Keratinocyte (primary cell): ENCODE measurements at regions not wholly inside any gene's neighbourhood (a gene's known extent, or its start where the extent isn't known, plus 50 kb on each side); places are given as distances from the start of the nearest gene placed in this dataset.

Experiments
- DNase-seq: peaks from one replicate; pipeline ENCODE4 v3.0.0-alpha.2; 2011; ENCODE audit warnings: low read depth, missing footprints, low spot score
- FAIRE-seq: peaks from 2 replicates; lab custom pipeline; 2011; peaks lifted over from hg19 to GRCh38; lab: Jason Lieb, UNC
- H2AFZ ChIP-seq: 2 replicates; pipeline ENCODE4 v1.6.0; 2012; ENCODE audit warnings: low read length, control low read depth, inconsistent platforms; ENCODE audit not compliant: control insufficient read depth
- H3K27ac ChIP-seq: 2 replicates; pipeline ENCODE4 v1.5.1; 2011; ENCODE audit warnings: low read length; ENCODE audit not compliant: control insufficient read depth, insufficient read depth
- H3K27me3 ChIP-seq: 3 replicates; pipeline ENCODE4 v1.6.0; 2011; ENCODE audit warnings: low read length; ENCODE audit not compliant: control insufficient read depth, insufficient read depth; ENCODE audit errors: extremely low read depth
- H3K36me3 ChIP-seq, 2 experiments: 2 replicates in 1 of 2; 3 replicates in 1 of 2; pipeline ENCODE4 v1.5.1; 2011; ENCODE audit warnings: low read length in 2 of 2, mild to moderate bottlenecking in 1 of 2; ENCODE audit not compliant: control insufficient read depth in 2 of 2, insufficient read depth in 2 of 2; ENCODE audit errors: extremely low read depth in 1 of 2
- H3K4me1 ChIP-seq: 3 replicates; pipeline ENCODE4 v1.5.1; 2011; ENCODE audit warnings: low read length; ENCODE audit not compliant: control insufficient read depth, insufficient read depth; ENCODE audit errors: extremely low read depth
- H3K4me2 ChIP-seq: 3 replicates; pipeline ENCODE4 v1.6.0; 2011; ENCODE audit warnings: low read depth, low read length; ENCODE audit not compliant: control insufficient read depth, insufficient read depth; ENCODE audit errors: extremely low read depth
- H3K4me3 ChIP-seq, 3 experiments: fragments of 200-600 bp in 1 of 3; sonication (generic) in 1 of 3; 2 replicates in 2 of 3; 3 replicates in 1 of 3; pipeline ENCODE4 v1.5.1; 2011 to 2016; ENCODE audit warnings: low read length in 3 of 3, mild to moderate bottlenecking in 3 of 3, control low read depth in 2 of 3, inconsistent platforms in 1 of 3, low read depth in 1 of 3, mixed read lengths in 1 of 3, mixed run types in 1 of 3, moderate library complexity in 1 of 3; ENCODE audit not compliant: control insufficient read depth in 2 of 3, insufficient read depth in 2 of 3; ENCODE audit errors: extremely low read depth in 1 of 3
- H3K79me2 ChIP-seq: 2 replicates; pipeline ENCODE4 v1.6.0; 2012; ENCODE audit warnings: low read length; ENCODE audit not compliant: control insufficient read depth, insufficient read depth
- H3K9ac ChIP-seq: 3 replicates; pipeline ENCODE4 v1.6.0; 2011; ENCODE audit warnings: low read length; ENCODE audit not compliant: control insufficient read depth, insufficient read depth; ENCODE audit errors: extremely low read depth
- H3K9me1 ChIP-seq: 3 replicates; pipeline ENCODE4 v1.6.0; 2011; ENCODE audit warnings: low read length; ENCODE audit not compliant: control insufficient read depth, insufficient read depth; ENCODE audit errors: extremely low read depth
- H3K9me3 ChIP-seq: 2 replicates; pipeline ENCODE4 v1.5.1; 2012; ENCODE audit warnings: low read depth, low read length; ENCODE audit not compliant: control insufficient read depth
- H4K20me1 ChIP-seq: 3 replicates; pipeline ENCODE4 v1.6.0; 2011; ENCODE audit warnings: low read length; ENCODE audit not compliant: control insufficient read depth, insufficient read depth; ENCODE audit errors: extremely low read depth
- EZH2 ChIP-seq: IDR thresholded peaks from one replicate; pipeline ENCODE4 v1.6.1; 2012; ENCODE audit warnings: inconsistent platforms, mild to moderate bottlenecking, low read length, moderate library complexity
- dilution Hi-C: fragments of 300-500 bp; cut with MboI; formaldehyde crosslinking; loops from one replicate; pipeline ENCODE4 v1.7.0; 2020; ENCODE audit warnings: low sequenced_read_pairs; ENCODE audit not compliant: extremely low pct_ligation_motif_present
- TF ChIP-seq, protein P1 (sequence below), 3 experiments: IDR thresholded peaks in 1 of 3; conservative IDR thresholded peaks in 1 of 3; optimal IDR thresholded peaks in 1 of 3; 2 replicates in 2 of 3; 3 replicates in 1 of 3; pipeline versions ENCODE3 to v1.5.1; 2011; ENCODE audit warnings: low read length in 3 of 3, mild to moderate bottlenecking in 3 of 3, moderate library complexity in 2 of 3, control low read depth in 1 of 3, inconsistent platforms in 1 of 3; ENCODE audit not compliant: insufficient read depth in 2 of 3; ENCODE audit errors: extremely low read depth in 1 of 3

DNA sequence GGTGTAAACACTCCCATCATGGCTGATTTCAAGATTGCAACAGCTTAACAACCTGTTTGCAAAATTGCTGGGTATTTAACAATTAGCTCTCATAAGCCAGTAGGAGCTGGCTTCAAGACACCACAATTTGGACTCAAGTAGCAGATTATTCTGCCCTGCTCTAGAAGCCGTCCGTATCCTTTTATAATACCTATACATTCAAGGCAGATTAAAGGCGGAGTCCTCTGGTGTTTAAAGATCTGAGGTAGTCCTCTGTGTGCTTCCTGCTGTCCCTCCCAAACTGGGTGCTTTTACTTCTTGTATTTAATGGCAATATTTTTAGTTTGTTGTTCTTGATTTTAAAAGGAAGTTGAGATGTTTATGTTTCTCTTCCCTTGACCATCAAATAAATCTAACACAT, 62.2 kb upstream of the SOX4 start:
- no peak overlapping the region for H3K4me2 ChIP-seq
- H3K9ac ChIP-seq, result no peak overlapping the region
- H3K9me1 ChIP-seq, result no peaks in the 10 kb centered on the region
- no peaks in the 10 kb centered on the region for H3K79me2 ChIP-seq
- no peaks in the 10 kb centered on the region for H3K9me3 ChIP-seq
- DNase-seq (no peak), FAIRE-seq (no peak)
- no peak overlapping the region for H3K27ac ChIP-seq
- no peaks in the 10 kb centered on the region for H3K4me1 ChIP-seq
- no peaks in the 10 kb centered on the region for H3K27me3 ChIP-seq
- no peaks in the 10 kb centered on the region for H3K36me3 ChIP-seq
- no peak overlapping the region for H2AFZ ChIP-seq
- H4K20me1 ChIP-seq, result no peaks in the 10 kb centered on the region
- no peak overlapping the region for H3K4me3 ChIP-seq
- dilution Hi-C loops, result no loop called here
- no peak for TF ChIP-seq EZH2
- TF ChIP-seq, protein P1, sequence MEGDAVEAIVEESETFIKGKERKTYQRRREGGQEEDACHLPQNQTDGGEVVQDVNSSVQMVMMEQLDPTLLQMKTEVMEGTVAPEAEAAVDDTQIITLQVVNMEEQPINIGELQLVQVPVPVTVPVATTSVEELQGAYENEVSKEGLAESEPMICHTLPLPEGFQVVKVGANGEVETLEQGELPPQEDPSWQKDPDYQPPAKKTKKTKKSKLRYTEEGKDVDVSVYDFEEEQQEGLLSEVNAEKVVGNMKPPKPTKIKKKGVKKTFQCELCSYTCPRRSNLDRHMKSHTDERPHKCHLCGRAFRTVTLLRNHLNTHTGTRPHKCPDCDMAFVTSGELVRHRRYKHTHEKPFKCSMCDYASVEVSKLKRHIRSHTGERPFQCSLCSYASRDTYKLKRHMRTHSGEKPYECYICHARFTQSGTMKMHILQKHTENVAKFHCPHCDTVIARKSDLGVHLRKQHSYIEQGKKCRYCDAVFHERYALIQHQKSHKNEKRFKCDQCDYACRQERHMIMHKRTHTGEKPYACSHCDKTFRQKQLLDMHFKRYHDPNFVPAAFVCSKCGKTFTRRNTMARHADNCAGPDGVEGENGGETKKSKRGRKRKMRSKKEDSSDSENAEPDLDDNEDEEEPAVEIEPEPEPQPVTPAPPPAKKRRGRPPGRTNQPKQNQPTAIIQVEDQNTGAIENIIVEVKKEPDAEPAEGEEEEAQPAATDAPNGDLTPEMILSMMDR (optimal IDR thresholded peaks at IDR 0.05 in 1 of 3, IDR thresholded peaks at IDR 0.05 in 1 of 3, conservative IDR thresholded peaks at IDR 0.05 in 1 of 3; ENCODE audit: extremely low read depth in 1 of 3, insufficient read depth in 2 of 3, low read length in 3 of 3), result no peak

DNA sequence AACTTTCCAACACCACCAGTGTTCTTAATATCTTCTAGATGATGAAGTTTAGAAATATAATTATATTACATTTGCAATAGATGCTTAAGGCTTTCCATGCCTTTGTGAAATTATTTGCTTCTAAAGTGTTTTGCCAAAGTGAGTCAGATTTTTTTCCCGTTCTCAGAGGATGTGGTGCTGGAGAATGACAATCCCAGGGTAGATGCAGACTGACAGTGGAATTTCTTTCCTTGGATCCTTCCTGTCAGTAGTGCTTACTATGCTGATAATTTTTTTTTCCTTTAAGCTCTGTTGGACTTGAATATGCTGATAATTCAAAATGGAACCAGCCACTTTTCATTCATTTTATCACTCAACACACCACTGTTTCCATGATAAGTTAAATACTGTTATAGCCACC, 59.9 kb upstream of the SOX4 start:
- Histone ChIP-seq H3K4me2 (no peak overlapping the region), H2AFZ (no peak overlapping the region), H3K27me3 (no peaks in the 10 kb centered on the region), H3K4me1 (no peaks in the 10 kb centered on the region), H4K20me1 (no peaks in the 10 kb centered on the region), H3K27ac (no peak overlapping the region), H3K9me1 (no peaks in the 10 kb centered on the region), H3K36me3 (no peaks in the 10 kb centered on the region), H3K4me3 (no peak overlapping the region), H3K79me2 (no peaks in the 10 kb centered on the region), H3K9me3 (no peaks in the 10 kb centered on the region), H3K9ac (no peak overlapping the region)
- TF ChIP-seq, protein P1 (optimal IDR thresholded peaks at IDR 0.05 in 1 of 3, IDR thresholded peaks at IDR 0.05 in 1 of 3, conservative IDR thresholded peaks at IDR 0.05 in 1 of 3; ENCODE audit: extremely low read depth in 1 of 3, insufficient read depth in 2 of 3, low read length in 3 of 3), result no peak
- TF ChIP-seq EZH2, result no peak
- DNase-seq (no peak), FAIRE-seq (no peak)
- dilution Hi-C loops, result no loop called here
